Epithelial cell of proximal tubule (primary cell): ENCODE measurements at regions not wholly inside any gene's neighbourhood (a gene's known extent, or its start where the extent isn't known, plus 50 kb on each side); places are given as distances from the start of the nearest gene placed in this dataset.

Source experiments
- DNase-seq: peaks from one replicate; pipeline ENCODE4 v3.0.0-alpha.2; 2011; ENCODE audit warnings: low read depth
- H3K4me3 ChIP-seq: 2 replicates; pipeline ENCODE4 v1.5.1; 2011; ENCODE audit warnings: low read depth, mild to moderate bottlenecking, low read length
- CTCF ChIP-seq: conservative IDR thresholded peaks from 2 replicates; pipeline ENCODE4 v1.5.1; 2012; ENCODE audit warnings: low read depth, mild to moderate bottlenecking, low read length

GRCh38 chr2:236749346-236749745 lies 179.7 kb downstream of the ACKR3 start:
- no peak for DNase-seq
- no peak for TF ChIP-seq CTCF
- H3K4me3 ChIP-seq = no peak overlapping the region

GRCh38 chr2:236752096-236752495 lies 182.5 kb downstream of the ACKR3 start:
- TF ChIP-seq CTCF = no peak
- no peak overlapping the region for H3K4me3 ChIP-seq
- no peak for DNase-seq

DNA sequence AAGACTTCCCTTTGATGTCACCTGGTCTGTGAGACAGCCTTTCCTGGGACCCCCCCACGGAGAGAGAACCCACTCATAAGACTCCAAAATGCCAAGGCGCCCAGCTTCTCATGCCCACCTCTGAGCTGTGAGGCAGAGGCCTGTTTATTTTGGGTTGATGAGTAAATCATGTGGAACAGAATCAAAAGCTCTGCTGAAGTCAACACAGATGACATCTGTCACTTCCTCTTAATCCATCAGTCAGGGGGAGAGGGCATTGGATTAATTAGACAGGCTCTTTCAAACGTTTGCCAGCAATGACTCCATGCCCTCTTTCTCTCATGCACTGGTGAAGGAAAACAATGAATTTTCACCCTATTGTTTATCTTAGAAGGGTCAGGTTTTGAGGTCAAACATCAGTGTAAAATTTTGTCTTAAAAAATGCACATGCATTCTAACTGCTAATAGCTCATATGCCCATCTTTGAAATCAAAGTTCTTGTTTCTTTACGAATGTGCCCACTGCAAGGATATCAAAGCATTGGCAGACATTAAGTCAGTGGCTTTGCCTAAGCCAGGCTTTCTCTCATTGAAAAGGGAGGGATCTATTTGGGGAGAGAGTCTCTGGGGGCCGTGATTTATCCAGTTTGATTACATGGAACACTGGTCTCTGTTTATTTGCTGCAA lies 184.1 kb downstream of the ACKR3 start:
- no peak for DNase-seq
- H3K4me3 ChIP-seq = no peak overlapping the region
- no peak for TF ChIP-seq CTCF

- DNase-seq = no peak
- no peak for TF ChIP-seq CTCF
- no peak overlapping the region for H3K4me3 ChIP-seq
Observed at GRCh38 chr2:236754271-236754944, 184.8 kb downstream of the ACKR3 start.

GRCh38 chr2:236755278-236755840 lies 185.7 kb downstream of the ACKR3 start:
- H3K4me3 ChIP-seq = no peak overlapping the region
- DNase-seq = no peak
- no peak for TF ChIP-seq CTCF

GRCh38 chr2:236758406-236758805 lies 188.8 kb downstream of the ACKR3 start:
- no peak overlapping the region for H3K4me3 ChIP-seq
- DNase-seq = no peak
- TF ChIP-seq CTCF = no peak

DNA sequence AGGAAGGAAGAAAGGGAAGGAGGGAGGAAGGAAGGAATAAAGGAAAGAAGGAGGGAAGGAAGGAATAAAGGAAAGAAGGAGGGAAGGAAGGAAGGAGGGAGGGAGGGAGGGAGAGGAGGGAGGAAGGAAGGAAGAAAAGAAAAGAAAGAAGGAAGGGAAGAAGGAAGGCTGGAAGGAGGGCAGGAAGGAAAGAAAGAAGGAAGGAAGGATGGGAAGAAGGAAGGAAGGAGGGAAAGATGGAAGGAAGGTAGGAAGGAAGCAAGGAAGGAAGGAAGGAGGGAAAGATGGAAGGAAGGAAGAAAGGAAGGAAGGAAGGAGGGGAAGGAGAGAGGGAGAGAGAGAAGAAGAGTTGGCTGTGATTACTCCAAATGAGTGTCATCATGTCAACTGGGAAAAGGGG lies 190.6 kb downstream of the ACKR3 start:
- H3K4me3 ChIP-seq = no peak overlapping the region
- DNase-seq = no peak
- no peak for TF ChIP-seq CTCF
